Lower lobe of right lung (tissue), 2 donors: ENCODE measurements at regions not wholly inside any gene's neighbourhood (a gene's known extent, or its start where the extent isn't known, plus 50 kb on each side); places are given as distances from the start of the nearest gene placed in this dataset.

Experiments used
- ATAC-seq, 2 donors: fragments of 200-7000 bp; cut with Tn5 transposase; one replicate each; pipeline ENCODE4 v1.9.1; 2020 to 2022; ENCODE audit warnings: mild to moderate bottlenecking in 2 of 2, moderate library complexity in 2 of 2
- DNase-seq: peaks from one replicate; pipeline ENCODE4 v3.0.0-alpha.2; 2020
- H3K27ac ChIP-seq: fragments of 200-600 bp; one replicate; pipeline ENCODE4 v1.8.0; 2022
- H3K27me3 ChIP-seq: fragments of 200-600 bp; one replicate; pipeline ENCODE4 v1.8.0; 2022; ENCODE audit warnings: low read depth
- H3K36me3 ChIP-seq: fragments of 200-600 bp; one replicate; pipeline ENCODE4 v1.8.0; 2022; ENCODE audit warnings: mild to moderate bottlenecking
- H3K4me1 ChIP-seq: fragments of 200-600 bp; one replicate; pipeline ENCODE4 v1.8.0; 2022
- H3K4me3 ChIP-seq: fragments of 200-600 bp; one replicate; pipeline ENCODE4 v1.8.0; 2022; ENCODE audit warnings: mild to moderate bottlenecking
- H3K9me3 ChIP-seq: fragments of 200-600 bp; one replicate; pipeline ENCODE4 v1.8.0; 2022
- CTCF ChIP-seq: fragments of 200-600 bp; IDR thresholded peaks from one replicate; pipeline ENCODE4 v1.8.0; 2022; ENCODE audit warnings: antibody characterized with exemption, mild to moderate bottlenecking
- intact Hi-C: fragments of 100-400 bp; cut with DNase I; formaldehyde crosslinking; loops from one replicate; pipeline ENCODE4 v1.11.0; 2022
- donor health status: DM: no; HTN: yes; CAD: no; lungs with severe emphysema.

- H3K9me3 ChIP-seq = no peaks in the 10 kb centered on the region
- ATAC-seq (no peak), DNase-seq (no peak)
- H3K27me3 ChIP-seq = no peaks in the 10 kb centered on the region
- H3K27ac ChIP-seq = no peak overlapping the region
- intact Hi-C loops = no loop called here
- TF ChIP-seq CTCF = no peak
- H3K36me3 ChIP-seq = no peaks in the 10 kb centered on the region
- no peak overlapping the region for H3K4me3 ChIP-seq
- no peaks in the 10 kb centered on the region for H3K4me1 ChIP-seq
These were observed 1634.1 kb downstream of the PLA2G4A start for GRCh38 chr1:188462837-188463236.

- Histone ChIP-seq H3K27me3 (no peaks in the 10 kb centered on the region), H3K4me3 (no peak overlapping the region), H3K27ac (no peak overlapping the region), H3K36me3 (no peaks in the 10 kb centered on the region), H3K9me3 (no peaks in the 10 kb centered on the region), H3K4me1 (no peaks in the 10 kb centered on the region)
- no peak for TF ChIP-seq CTCF
- ATAC-seq (no peak), DNase-seq (no peak)
- intact Hi-C loops = no loop called here
These were observed 1635.2 kb downstream of the PLA2G4A start for GRCh38 chr1:188463919-188464318.

- intact Hi-C loops = no loop called here
- ATAC-seq = no peak
- Histone ChIP-seq H3K27ac (no peak overlapping the region), H3K4me3 (no peak overlapping the region), H3K9me3 (no peaks in the 10 kb centered on the region), H3K27me3 (no peaks in the 10 kb centered on the region), H3K36me3 (no peaks in the 10 kb centered on the region), H3K4me1 (no peaks in the 10 kb centered on the region)
- no peak for TF ChIP-seq CTCF
- DNase-seq = no peak
These were observed 1637.8 kb downstream of the PLA2G4A start for GRCh38 chr1:188466539-188466938.

- no peak overlapping the region for H3K27ac ChIP-seq
- H3K4me1 ChIP-seq = no peaks in the 10 kb centered on the region
- ATAC-seq = no peak
These were observed 1647.9 kb downstream of the PLA2G4A start for GRCh38 chr1:188476606-188477005.

GRCh38 chr1:188489336-188490112 is 1660.8 kb downstream of the PLA2G4A start:
- Histone ChIP-seq H3K27me3 (no peaks in the 10 kb centered on the region), H3K36me3 (no peaks in the 10 kb centered on the region), H3K4me1 (no peaks in the 10 kb centered on the region), H3K27ac (no peak overlapping the region), H3K9me3 (peaks cover 3% of the 10 kb centered on the region), H3K4me3 (no peak overlapping the region)
- intact Hi-C loops = no loop called here
- no peak for TF ChIP-seq CTCF
- DNase-seq (no peak), ATAC-seq (no peak)

More at GRCh38 chr1:188476606-188477005, 1647.9 kb downstream of the PLA2G4A start:
- no peaks in the 10 kb centered on the region for H3K9me3 ChIP-seq
- TF ChIP-seq CTCF = no peak
- H3K36me3 ChIP-seq = no peaks in the 10 kb centered on the region
- DNase-seq = no peak
- intact Hi-C loops = no loop called here
- H3K4me3 ChIP-seq = no peak overlapping the region
- H3K27me3 ChIP-seq = no peaks in the 10 kb centered on the region
